Stimulated activated CD4-positive, alpha-beta T cell treated with anti-CD3 and anti-CD28 coated beads, Interleukin-15, amount 100 ng/mL, for 48 hours (primary cell): ENCODE measurements at regions not wholly inside any gene's neighbourhood (a gene's known extent, or its start where the extent isn't known, plus 50 kb on each side); places are given as distances from the start of the nearest gene placed in this dataset.
"Not testable (repeated sequence)": the region's sequence is repeated elsewhere in the genome, so short reads cannot be mapped to it uniquely, and the experiment has no call there.

ENCODE experiments used
- DNase-seq, 2 donors: peaks; one replicate each; pipeline ENCODE4 v3.0.0-alpha.2; 2020; ENCODE audit warnings: low read depth in 2 of 2

DNA sequence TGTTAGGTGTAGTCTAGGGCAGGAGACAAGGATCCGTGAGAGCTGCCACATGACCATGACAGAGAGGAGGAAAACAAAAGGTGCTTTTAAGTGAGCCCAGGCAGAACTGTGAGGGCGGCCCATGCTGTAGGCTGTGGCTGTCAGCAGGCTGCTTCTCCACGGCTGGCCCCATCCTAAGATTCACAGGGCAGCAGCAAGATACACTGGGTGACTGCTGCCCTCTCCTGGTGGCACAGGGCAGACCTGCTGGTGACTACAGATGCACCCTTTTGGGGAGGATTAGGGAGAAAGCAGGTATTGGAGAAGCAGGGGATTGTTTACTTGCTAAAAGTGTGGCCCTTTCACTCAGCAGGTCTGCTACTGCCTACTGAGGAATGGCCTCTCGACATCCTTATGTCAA, 112.2 kb upstream of the CCZ1B start:
- DNase-seq, result peak; percentile 5

DNA sequence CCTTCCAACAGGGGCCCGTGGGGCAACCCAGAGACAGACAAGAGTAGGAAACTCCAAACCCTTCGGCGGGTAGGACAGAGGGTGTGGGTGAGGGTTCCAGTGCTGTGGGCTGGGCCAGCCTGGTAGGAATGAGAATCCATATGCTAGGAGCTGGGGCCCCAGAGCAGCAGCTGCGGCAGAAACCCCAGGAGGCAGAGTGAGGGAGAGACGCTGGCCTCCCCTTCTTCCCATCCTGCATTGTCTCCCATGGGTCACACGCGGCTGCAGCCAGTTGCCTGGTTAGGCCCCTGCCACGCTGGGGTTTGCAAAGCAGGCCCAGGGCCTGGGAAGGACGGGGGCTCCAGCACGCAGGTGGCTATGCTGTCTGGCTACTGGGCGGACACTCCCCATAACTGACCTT, 113.1 kb upstream of the CCZ1B start:
- DNase-seq, result not testable (repeated sequence)

GRCh38 chr7:6939896-6940295, 113.8 kb upstream of the CCZ1B start:
- not testable (repeated sequence) for DNase-seq

- not testable (repeated sequence) for DNase-seq
Measured at GRCh38 chr7:6946873-6947272, 120.8 kb upstream of the CCZ1B start.

- not testable (repeated sequence) for DNase-seq
Measured at GRCh38 chr7:6950231-6950630, 124.2 kb upstream of the CCZ1B start.

GRCh38 chr7:6951553-6951952, 125.5 kb upstream of the CCZ1B start:
- not testable (repeated sequence) for DNase-seq

GRCh38 chr7:6953138-6953797, 127.2 kb upstream of the CCZ1B start:
- not testable (repeated sequence) for DNase-seq

DNA sequence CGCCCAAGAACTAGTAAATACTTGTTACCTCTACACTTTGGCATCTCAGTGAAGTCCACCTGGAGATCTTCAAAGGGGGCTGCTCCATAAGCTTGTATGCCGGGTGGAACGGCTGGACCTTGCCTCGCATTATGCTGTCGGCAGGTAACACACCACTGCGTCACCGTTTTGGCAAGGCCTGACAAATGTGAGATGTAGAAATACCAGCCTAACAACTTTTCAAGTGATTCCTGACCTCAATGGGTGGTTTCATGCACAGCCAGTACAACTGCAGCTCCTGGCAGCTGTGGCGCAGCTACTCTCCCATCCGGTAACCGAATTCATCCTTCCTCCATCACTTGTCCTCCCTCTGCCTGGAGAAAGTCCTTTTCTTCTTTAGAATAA, 127.7 kb upstream of the CCZ1B start:
- DNase-seq, result not testable (repeated sequence)

DNA sequence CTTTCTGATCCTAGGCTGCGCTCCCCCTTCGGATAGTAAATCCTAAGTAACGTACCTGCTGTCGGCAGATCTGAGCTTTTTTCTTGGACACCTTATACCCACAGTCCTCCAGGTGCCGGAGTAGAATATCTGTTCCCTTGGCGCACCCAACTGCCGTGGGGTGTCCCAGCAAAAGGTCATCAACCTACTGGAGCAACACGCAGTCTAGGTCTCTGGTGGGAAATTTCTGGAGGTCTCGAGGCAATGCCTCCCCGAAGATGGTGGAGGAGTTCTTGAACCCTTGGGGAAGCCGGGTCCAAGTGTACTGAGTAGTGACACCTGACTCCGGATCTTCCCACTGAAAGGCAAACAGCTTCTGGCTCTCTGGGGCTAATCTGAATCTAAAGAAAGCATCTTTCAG, 129.3 kb upstream of the CCZ1B start:
- DNase-seq, result not testable (repeated sequence)

- not testable (repeated sequence) for DNase-seq
Measured at GRCh38 chr7:6955990-6956566, 130.0 kb upstream of the CCZ1B start.

DNA sequence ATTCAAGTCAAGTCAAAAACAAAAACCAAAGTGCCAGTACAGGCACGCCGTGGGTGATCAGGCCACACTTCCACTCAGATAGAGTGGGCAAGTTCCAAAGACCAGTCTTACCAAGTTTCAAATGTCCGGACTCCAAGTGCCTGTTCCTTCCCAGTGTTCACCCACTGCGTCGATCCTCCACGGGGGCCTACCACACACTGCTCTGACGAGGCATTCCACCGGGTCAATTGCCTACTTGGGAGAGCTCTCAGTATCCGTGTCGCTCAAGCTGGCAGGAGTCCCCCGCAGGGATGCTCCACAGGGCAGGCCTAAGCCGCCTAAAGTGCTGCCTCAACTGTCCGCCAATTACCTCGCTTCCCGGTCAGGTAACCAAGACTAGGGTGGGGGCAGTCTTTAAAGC, 132.3 kb upstream of the CCZ1B start:
- not testable (repeated sequence) for DNase-seq

DNA sequence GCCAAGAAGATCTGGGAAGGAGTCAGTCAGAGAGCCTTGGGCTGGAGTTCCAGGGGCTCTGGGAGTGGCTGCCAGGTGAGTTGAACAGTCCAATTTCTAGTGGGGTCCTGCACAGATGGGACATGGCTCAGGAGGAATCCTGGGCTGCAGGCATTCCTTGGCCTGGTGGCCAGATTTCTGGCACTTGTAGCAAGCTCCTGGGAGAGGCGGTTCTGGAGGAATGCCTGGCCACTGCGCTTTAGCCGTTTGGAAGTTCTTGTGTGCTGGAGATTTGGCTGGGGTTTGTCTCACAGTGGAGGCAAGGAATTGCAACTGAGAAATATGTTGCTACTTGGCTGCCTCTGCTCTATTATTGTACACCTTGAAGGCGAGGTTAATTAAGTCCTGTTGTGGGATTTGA, 133.9 kb upstream of the CCZ1B start:
- DNase-seq, result not testable (repeated sequence)

DNA sequence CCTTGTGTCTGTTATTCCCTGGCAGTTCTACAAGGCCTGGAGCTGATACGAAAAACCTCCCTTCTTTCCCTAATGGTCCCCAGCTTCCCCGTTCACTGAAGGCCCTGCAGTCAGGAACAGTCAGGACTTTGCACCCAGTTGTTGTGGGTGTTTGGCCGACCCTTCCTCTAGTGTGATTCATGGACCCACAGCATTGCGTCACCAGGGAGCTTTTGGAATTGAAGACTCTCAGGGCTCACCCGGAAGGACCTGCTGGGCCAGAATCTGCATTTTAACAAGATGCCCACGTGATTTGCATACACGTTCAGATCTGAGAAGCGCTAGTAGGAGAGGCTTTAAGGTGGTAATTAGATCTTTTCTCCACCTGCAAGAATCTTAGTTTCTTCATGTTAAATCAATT, 136.8 kb upstream of the CCZ1B start:
- not testable (repeated sequence) for DNase-seq

- DNase-seq, result peak; percentile 25 to 36
Measured at GRCh38 chr7:6965051-6965450, 139.0 kb upstream of the CCZ1B start.

DNA sequence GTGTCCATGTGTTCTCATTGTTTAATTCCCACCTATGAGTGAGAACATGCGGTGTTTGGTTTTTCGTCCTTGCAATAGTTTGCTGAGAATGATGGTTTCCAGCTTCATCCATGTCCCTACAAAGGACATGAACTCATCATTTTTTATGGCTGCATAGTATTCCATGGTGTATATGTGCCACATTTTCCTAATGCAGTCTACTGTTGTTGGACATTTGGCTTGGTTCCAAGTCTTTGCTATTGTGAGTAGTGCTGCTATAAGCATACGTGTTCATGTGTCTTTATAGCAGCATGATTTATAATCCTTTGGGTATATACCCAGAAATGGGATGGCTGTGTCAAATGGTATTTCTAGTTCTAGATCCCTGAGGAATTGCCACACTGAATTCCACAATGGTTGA, 144.1 kb upstream of the CCZ1B start:
- DNase-seq, result not testable (repeated sequence)

GRCh38 chr7:6974876-6975275, 148.8 kb upstream of the CCZ1B start:
- not testable (repeated sequence) for DNase-seq

DNA sequence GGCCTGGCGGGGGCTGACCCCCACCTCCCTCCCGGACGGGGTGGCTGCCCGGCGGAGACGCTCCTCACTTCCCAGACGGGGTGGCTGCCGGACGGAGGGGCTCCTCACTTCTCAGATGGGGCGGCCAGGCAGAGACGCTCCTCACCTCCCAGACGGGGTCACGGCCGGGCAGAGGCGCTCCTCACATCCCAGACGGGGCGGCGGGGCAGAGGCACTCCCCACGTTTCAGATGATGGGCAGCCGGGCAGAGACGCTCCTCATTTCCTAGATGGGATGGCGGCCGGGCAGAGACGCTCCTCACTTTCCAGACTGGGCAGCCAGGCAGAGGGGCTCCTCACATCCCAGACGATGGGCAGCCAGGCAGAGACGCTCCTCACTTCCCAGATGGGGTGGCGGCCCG, 149.3 kb upstream of the CCZ1B start:
- DNase-seq, result not testable (repeated sequence)

DNA sequence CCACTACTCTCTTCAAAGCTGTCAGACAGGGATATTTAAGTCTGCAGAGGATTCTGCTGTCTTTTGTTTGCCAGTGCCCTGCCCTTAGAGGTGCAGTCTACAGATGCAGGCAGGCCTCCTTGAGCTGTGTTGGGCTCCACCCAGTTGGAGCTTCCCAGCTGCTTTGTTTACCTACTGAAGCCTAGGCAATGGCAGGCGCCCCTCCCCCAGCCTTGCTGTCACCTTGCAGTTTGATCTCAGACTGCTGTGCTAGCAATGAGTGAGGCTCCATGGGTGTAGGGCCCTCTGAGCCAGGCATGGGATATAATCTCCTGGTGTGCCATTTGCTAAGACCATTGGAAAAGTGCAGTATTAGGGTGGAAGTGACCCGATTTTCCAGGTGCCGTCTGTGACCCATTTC, 151.3 kb upstream of the CCZ1B start:
- not testable (repeated sequence) for DNase-seq

- DNase-seq, result not testable (repeated sequence)
Measured at GRCh38 chr7:6978326-6978725, 152.3 kb upstream of the CCZ1B start.

DNA sequence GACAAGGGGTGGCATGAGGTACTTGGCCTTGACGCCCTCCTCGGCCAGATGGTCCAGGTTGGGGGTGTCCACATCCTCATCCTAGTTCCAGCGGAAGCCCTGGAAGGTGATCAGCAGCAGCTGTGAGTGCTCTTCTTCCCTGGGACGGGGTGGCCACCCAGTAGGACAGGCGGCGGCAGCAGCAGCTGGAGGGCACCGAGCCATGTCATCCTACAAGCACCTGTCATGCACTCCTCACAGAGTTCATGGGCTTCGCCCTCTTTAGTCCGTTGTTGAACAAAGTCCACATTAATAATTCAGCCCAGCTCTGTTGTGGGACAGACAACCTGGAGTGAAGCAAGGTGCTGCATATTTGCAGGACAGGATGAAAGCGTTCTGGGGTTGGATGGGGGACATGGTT, 153.4 kb upstream of the CCZ1B start:
- not testable (repeated sequence) for DNase-seq

DNA sequence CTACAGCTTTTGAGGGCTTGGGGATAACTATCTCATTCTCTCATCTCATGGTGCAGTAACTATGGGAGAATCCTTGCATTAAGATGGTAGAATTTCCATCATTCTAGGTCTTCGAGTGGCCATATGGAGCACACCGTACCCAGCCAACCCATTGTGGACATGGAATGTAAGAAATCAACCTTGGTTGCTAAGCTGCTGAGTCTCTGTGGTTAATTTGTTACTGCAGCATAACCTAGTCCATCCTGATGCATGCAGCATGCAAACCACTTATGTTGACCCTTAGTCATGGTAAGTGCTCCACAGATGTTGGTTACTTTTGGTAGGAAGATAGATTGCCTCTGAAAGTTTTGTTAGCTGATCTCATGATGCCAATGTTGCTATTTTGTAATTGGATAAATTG, 156.3 kb upstream of the CCZ1B start:
- not testable (repeated sequence) for DNase-seq

DNA sequence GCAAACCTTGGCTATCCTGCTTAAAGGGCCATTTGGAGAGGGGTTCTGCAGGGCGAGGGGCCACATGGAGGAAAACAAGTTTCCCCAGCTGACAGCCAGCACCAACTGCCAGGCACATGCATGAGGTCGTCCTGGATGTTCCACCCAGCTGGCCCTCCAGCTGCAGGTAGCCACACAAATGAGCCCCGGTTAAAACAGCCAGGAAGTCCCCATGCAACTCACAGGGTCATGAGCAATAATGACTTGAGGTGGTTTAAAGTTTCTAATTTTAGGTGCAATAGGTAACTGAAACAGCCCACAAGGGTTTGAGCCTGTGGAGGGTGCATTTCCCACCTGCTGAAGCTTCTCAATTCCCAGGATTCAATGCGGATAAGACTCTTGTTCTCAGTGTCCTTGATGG, 160.8 kb upstream of the CCZ1B start:
- not testable (repeated sequence) for DNase-seq

- DNase-seq, result not testable (repeated sequence)
Measured at GRCh38 chr7:6988608-6989007, 162.5 kb upstream of the CCZ1B start.

- DNase-seq, result not testable (repeated sequence)
Measured at GRCh38 chr7:6989968-6990367, 163.9 kb upstream of the CCZ1B start.
